ENCODE measurements at regions not wholly inside any gene's neighbourhood (a gene's known extent, or its start where the extent isn't known, plus 50 kb on each side); places are given as distances from the start of the nearest gene placed in this dataset.

GRCh38 chr2:175585496-175585895 lies 404.0 kb upstream of the ATP5MC3 start:
- TF ChIP-seq CTCF (conservative IDR thresholded peaks at IDR 0.05) (no peak), ZFX (IDR thresholded peaks at IDR 0.05) (no peak)

Data from C4-2B (cell line).